Fibroblast of mammary gland (primary cell): ENCODE measurements at regions not wholly inside any gene's neighbourhood (a gene's known extent, or its start where the extent isn't known, plus 50 kb on each side); places are given as distances from the start of the nearest gene placed in this dataset.

Experiments used
- DNase-seq: peaks from one replicate; pipeline ENCODE4 v3.0.0-alpha.2; 2010; ENCODE audit warnings: low read depth
- H3K4me3 ChIP-seq: 2 replicates; pipeline ENCODE4 v1.5.1; 2011; ENCODE audit warnings: low read depth, mild to moderate bottlenecking, low read length, moderate library complexity; ENCODE audit not compliant: control insufficient read depth
- CTCF ChIP-seq: conservative IDR thresholded peaks from 2 replicates; pipeline ENCODE4 v1.5.1; 2011; ENCODE audit warnings: low read depth, low read length, inconsistent platforms; ENCODE audit not compliant: control insufficient read depth, insufficient read depth

GRCh38 chr1:226474041-226474440 lies 66.1 kb upstream of the PARP1 start:
- DNase-seq: no peak
- no peak for TF ChIP-seq CTCF
- no peak overlapping the region for H3K4me3 ChIP-seq

DNA sequence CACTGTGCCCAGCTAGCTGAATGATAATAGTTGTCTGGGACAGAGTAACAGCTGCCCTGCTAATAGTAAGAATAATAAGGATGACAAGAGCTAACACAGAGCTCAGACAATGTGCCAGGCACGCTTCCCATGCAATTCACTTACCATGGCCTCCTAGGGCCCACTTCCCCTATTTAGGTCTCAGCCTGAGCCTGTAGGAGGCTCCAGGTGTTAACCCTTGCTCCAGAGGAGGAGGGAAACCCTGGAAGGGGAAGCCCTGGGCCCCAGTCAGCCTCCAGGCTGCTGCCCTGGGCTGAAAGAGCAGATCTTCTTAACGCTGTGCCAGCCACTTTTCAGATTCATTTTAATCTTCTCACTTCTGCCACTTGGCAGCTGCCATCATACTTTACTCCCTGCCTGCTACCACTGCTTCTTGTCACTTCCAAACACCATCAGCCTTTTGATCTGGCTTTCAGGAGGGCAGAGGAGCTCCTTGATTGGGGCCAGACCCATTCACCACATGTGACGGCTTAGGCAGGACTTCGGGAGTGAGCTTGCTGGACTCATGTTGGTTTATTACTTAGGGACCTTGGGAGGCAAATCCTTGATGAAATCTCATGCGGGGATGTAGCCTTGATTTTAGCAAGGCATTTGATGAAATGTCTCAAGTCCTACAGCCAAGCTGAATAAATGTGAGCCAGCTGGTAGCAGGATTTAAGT lies 66.7 kb upstream of the PARP1 start:
- DNase-seq: no peak
- no peak for TF ChIP-seq CTCF

GRCh38 chr1:226475142-226475511 lies 67.2 kb upstream of the PARP1 start:
- no peak overlapping the region for H3K4me3 ChIP-seq
- TF ChIP-seq CTCF: no peak
- DNase-seq: no peak

More for the DNA sequence above, 66.7 kb upstream of the PARP1 start:
- no peak overlapping the region for H3K4me3 ChIP-seq

DNA sequence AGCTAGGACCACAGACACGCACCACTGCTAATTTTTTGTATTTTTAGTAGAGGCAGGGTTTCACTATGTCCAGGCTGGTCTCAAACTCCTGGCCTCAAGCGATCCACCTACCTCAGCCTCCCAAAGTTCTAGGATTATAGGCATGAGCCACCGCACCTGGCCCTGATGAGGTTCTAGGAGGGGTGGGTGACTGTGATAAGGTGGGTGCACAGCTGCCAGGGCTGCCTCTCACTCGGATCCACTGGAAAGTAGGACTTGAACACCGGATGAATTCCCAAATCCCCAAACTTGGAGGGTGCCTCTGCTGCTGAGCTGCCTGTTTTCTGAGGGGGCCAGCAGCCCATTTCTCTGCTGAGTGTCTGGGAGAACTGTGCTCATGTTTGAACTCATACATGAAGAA lies 68.2 kb upstream of the PARP1 start:
- DNase-seq: no peak
- no peak overlapping the region for H3K4me3 ChIP-seq
- TF ChIP-seq CTCF: no peak

DNA sequence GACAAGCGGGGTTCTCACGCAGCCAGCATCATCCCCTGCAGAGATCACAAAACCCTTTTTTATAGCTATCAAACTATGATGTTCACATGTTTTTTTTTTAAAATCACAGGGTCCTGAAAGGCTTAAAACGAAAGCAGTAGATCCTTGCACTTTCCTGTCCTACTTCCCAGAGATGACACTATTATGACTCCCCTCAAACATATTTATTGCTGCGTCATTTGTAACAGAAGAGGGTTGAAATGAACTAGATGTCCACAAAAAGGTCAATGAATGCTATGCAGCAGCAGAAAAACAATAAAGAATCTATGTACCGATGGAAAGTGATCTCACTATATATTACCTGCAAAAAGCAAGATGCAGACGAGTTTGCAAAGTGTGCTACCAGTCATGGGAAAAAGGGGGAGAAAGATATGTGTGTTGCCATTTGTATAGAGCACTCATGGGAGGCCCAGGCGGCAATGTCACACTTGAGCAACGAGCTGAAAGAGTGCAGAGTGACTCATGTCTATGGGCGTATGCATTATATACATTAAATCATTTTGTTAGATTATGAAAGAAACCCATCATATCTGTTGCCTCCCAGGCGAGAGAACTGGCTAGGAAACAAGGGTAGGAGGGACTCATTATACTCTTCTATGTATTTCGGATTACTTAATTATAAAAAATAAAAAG lies 68.9 kb upstream of the PARP1 start:
- no peak for TF ChIP-seq CTCF
- H3K4me3 ChIP-seq: no peak overlapping the region
- no peak for DNase-seq

- TF ChIP-seq CTCF: no peak
- H3K4me3 ChIP-seq: no peak overlapping the region
- no peak for DNase-seq
Measured at GRCh38 chr1:226479474-226479873, 69.1 kb upstream of the STUM start.

DNA sequence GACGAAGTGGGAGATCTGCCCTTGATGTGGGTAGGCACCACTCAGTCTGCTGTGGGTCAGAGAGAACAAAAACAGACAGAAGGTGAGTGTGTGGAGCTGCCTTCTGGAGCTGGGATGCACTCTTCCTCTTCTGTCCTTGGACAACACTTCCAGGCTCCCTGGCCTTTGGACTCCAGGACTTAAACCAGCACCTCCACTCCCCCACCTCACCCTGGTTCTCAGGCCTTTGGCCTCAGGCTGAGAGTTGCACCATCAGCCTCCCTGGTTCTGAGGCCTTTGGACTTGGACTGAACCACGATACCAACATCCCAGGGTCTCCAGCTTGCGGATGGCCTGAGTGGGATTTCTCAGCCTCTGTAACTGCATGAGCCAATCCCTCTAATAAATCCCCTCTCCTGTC lies 68.1 kb upstream of the STUM start:
- no peak for DNase-seq
- no peak for TF ChIP-seq CTCF
- no peak overlapping the region for H3K4me3 ChIP-seq
